GM19372 (cell line): ENCODE measurements at regions not wholly inside any gene's neighbourhood (a gene's known extent, or its start where the extent isn't known, plus 50 kb on each side); places are given as distances from the start of the nearest gene placed in this dataset.

Experiments used
- ATAC-seq: cut with Tn5 transposase; IDR thresholded peaks from one replicate; pipeline ENCODE4 v1.9.1; 2021; ENCODE audit warnings: mild to moderate bottlenecking, low read depth, moderate library complexity; ENCODE audit not compliant: unreplicated experiment

DNA sequence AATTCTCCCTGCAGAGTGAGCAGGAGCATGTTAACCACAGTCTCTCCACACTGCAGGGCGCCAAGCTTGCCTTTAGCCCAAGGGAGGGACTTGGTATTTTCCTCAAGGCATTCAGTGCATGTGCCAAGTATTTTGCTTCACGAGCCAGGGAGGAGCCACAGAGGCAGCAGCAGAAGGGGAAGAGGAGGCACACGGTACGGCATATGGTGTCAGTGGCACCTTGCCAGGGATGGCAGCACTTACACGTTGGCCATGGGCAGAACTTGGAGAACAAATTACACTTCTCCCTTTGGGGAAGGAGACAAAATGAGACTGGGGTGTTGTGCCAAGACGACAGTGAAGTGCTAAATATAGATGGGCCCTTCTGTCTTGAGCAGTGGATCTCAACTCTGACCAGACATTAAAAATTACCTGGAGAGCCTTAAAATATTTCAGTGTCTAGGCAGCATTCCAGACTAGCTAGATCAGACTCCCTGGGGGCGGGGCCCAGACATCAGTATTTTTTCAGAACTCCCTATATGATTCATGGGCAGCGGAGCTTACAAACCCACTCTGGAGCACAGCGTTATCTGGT is 155.8 kb downstream of the DRD1 start:
- ATAC-seq = no peak

DNA sequence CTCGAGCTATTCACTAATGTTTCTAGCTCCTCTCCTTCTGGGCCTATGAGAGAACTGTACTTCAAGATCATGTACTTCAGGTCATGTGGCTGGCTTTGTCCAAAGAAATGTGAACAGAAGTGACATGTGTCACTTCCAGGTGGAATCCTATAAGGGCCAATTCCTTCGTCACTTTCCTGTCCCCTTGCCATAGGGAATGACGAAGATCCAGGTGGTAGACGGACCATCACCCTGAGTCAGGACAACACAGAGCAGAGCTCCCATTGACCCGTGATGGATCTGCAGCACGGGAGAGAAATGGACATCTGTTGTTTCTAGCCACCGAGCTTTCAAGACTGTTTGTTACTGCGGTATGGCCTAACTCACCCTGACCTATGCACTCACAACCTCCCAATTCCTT is 157.0 kb downstream of the DRD1 start:
- no peak for ATAC-seq

DNA sequence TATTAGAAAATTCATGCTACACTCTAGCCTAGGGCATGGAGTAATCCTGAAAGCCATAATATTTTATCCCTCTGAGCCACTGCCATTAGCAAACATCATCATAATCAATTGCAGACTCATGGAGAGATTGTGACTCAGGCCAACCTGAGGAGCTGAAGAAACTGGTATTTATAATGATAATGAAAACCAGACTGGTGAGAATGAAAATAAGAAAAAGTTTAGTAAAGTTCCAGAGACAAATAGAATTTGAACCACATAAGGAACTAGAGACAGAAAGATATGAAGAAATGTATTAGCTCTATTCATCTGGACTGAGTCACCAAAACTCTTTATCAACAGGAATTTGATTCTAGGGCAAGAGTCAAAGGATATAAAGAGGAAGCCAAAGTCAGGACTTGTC is 158.7 kb downstream of the DRD1 start:
- no peak for ATAC-seq

DNA sequence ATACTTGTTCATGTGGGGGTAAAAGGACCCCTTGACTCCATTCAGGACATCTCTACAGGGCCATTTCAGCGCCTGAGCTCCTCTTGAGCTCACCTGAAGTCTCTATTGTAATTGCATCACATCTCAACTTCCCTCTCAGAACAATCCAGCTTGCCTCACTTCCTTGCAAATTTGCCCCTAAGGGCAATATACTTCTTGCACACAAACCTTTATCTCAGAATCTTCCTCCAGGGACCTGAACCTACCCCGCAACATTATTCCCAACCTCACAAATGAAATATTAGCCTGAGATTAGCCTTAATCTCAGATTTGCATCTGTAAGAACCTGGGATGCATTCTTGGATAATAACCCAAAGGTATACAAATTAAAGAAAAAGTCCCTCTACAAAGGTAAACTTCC is 159.2 kb downstream of the DRD1 start:
- ATAC-seq = no peak

DNA sequence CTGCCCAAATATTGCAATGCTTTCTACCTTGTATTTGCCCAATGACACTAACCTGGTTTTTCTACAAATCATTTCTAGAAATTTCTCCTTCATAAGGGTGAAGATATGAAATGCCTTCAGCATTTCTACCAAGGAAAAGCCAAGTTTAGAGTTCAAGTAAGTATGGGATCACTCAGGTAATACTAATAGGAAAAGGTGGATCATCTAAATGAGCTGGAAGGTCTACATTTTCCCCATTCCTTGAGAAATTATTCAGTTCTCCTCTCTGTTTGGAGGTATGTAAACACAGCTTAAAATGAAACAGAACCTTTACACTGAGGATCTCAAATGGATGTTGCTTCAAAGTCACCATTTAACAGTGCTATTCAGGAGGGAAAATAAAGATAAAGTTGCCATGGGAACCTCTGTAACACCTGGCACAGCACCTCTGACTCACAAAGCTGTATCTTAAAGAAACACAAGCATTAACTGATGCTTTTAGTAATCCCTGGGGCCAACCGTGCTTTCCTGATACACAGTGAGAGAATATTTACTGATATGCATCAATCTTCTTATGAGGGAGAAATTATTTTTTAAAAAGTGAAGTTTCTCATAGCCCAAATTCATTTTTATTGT is 161.3 kb downstream of the DRD1 start:
- ATAC-seq = no peak

DNA sequence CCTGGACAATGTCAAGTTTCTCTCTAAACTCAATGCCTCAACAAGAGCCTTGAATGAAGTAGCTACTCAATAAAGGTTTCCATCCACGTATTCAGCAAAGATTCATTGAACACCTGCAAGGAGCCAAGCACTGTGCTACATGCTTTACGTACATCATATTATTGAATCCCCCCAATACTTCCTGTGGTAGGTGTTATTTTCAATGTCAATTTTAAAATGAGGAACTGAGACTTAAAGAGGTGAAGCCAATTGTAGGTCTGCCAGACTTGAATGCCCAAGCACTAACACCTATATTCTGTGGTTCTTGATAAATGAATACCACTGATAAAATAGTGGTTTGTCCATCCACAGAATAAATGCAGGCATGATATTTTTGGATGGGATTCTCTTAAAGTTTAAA is 162.3 kb downstream of the DRD1 start:
- ATAC-seq = peak; percentile 59

DNA sequence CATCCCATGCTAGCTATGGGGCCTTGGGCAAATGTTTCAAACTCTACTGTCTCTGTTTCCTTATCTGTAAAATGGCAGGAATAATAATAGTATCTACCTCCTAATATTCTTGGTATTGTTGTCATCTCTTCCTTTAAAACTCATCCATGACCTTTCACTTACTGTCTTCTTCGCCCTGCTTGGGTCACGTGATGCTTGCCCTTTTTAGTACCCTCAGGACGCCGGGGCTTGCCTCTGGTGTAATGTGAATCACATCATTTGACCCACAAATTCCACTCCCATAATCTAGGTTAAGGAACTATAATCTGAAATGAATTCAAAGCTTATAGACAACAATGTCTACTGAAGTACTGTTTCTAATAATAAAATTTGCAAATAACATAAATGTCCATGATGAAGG is 162.7 kb downstream of the DRD1 start:
- ATAC-seq = no peak

DNA sequence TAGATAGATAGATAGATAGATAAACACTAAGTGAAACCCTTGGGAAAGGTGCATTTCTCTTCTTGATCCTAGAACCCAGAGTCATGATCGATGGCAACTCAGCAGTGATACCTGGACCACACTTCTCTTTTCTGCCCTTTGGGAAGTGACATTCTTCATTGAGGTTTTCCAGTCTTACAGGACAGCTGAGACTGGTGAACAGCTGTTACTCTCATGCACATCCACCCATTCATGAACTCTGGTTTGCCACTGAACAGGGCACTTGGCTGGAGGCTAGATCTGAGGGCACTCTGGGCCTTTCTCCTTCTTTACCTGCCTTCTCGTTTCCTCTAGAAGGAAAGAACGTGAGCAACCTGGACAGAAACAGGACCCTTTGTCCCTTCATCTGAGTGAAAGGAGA is 164.5 kb downstream of the DRD1 start:
- ATAC-seq = no peak

DNA sequence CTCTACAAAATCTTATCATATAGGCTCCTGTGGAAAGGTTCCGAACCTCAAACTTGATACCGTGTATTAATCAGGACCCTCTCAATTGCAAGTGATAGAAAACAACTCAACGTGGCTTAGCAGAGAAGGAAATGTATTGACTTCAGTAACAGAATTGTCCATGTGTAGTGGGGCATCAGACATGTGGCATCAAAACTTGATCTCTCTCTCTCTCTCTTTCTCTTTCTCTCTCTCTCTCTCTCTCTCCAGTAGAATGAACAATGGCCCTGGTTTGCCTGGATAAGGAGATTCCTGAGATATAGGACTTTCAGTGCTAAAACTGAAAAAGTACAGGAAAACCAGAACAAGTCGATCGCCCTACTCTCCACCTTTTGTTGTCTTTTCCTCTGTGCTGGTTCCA is 168.2 kb downstream of the DRD1 start:
- no peak for ATAC-seq

DNA sequence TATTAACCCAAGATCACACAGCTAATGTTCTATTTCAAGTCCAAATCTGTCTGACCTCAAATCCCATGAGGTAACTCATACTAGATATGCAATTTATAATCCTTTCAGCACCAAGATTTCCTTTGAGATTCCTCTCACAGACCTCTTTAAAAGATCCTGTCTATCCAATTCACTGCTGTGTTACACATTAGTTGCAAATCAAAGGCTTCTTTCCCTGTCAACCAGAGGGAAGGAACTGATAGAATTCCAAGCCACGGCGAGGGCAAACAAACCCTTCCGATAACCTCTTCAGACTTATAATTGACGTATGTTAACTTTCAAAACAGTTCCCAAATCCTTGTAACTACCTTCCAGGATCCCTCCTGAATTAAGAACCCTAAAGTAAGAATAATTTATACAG is 168.9 kb downstream of the DRD1 start:
- no peak for ATAC-seq

DNA sequence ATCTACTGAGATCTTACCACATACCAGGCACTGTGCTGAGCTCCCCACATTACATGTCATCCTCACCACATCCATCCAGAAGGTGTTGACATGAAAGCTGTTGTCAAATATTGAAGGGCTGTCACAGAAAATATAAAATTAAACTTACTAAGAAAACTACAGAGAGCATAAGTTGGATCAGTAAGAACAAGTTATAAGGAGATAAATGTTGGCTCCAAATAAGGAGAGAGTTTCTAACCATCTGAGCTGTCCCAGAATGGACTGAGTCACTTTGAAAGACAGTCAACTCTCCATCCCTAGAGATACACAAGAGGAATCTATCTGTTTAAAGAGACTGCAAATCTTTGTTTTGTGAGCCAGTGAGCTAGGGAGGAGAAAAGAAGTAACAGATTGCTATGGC is 169.8 kb downstream of the DRD1 start:
- ATAC-seq = no peak

DNA sequence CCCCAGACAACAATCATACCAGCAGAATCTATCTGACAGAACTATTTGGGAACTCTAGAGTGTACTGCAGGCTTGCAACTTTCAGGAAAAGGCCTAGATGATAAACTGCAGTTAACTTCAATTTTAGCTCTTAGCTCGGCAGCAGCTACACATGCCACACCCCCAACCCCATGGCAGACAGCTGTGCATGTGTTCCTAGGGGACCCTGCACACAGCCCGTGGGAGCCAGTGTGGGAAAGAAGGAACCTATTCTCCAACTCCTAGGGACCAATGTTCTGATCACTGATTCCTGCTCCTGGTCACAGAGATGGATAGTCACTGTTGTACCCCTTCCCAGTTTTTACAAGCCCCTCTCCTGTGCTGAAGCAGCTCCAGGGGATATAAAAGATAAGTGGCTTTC is 179.6 kb downstream of the DRD1 start:
- ATAC-seq = no peak

DNA sequence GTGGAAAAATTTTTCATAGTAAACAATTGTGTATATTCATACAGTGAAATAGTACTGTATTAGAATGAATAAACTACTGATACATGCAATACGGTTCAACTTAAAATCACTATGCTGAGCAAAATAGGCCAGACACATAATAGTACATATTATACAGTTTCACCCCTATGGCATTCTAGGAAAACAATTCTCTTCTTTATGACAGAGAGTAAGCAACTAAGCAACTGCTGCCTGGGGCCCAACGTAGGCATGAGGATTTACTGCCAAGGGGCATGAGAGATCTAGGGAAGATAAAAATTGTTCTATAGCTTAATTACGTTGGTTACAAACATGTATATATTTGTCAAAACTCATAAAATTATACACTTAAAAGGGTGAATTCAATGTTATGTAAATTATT is 180.2 kb downstream of the DRD1 start:
- ATAC-seq = no peak

DNA sequence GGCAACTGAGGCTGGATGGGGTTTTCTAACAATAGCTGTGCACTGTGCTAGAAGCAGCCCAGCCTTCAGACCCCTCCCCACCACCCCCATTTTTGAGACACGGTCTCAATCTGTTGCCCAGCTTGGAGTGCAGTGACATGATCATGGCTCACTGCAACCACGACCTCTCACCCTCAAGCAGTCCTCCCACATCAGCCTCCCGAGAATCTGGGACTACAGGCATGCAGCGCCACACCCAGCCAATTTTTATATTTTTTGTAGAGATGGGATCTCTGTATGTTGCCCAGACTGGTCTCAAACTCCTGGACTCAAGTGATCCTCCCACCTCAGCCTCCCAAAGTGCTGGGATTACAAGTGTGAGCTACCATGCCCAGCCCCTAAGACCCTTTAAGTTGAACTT is 182.5 kb downstream of the DRD1 start:
- ATAC-seq = no peak

DNA sequence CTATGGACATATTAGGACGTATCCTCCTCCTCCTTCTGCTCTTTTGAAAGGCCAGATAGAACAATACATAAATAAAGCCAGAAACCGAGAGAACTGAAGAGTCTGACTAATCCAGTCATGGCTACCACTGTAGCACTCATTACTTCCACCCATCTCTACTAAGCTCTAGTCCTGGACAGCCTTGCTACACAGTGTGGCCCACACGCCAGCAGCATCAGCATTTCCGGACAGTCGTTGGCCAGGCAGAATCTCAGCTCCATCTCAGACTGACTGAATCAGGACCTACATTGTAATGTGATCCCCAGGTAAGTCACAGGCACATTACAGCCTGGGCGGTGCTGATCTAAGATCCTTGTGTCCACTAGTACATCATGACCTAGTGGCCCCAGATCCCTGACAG is 182.9 kb downstream of the DRD1 start:
- ATAC-seq = no peak

DNA sequence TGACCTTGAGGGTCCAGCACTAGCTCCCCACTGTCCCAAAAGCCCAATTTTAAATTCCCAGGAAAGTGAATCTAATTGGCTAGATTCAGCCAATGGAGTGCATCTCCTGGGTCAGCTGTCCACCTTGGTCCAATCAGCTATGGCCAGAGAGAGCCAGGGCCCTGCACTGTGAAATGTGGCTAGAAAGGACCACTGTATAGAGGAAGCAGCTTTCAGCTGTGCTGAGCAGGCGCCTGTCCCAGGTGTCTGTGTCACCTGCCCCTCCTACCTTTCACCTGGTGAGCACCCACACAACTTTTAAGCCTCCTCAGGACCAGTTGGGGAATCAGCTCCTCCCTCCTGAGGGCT is 186.2 kb downstream of the DRD1 start:
- no peak for ATAC-seq

DNA sequence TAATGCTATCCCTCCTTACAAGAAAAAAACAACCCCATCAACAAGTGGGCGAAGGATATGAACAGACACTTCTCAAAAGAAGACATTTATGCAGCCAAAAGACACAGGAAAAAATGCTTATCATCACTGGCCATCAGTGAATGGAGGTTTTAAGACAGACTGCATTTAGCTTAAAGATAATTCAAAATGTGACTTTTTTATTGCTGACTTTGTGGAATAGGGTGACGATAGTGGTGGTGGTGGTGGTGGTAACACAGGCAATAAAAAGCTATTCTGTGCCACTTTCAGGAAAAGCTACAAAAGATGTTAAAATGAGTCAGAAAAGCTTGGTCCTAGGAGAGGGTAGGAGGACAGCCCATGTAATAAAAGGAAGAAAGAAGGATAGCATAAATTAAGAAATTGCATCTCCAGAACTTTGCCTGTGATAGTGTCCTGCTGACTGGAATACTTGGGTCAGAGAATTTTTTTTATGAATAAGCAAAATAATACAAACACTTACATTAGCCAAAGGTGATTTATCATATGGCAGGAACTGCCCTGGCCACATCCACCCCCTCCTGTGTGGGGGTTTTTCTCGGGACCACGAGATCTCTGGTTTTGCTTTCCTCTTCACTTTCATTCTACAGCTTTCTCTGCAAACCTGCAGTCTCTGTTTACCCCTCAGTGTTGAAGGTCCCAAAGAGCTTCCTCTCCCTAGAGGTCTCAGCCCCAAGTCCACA is 186.7 kb downstream of the DRD1 start:
- ATAC-seq = no peak

DNA sequence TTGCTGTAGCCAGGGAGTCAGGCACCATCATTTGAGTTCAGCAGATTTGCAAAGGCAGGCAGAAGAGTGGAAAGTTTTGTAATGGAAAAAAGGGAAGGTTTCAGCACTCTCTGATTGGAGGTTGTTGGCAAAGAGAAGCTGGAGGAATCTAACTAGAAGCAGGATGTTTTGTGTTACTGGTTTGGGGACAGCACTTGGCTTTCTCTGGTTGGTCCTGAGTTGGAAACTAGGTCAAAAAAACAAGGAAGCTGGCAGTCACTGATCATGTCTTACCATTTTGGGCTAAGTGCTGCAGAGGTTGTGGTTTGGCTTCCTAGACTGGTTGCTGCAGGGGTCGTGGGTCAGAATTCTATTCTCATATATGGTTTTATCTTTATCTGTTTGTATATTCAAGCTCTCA is 189.8 kb downstream of the DRD1 start:
- no peak for ATAC-seq

DNA sequence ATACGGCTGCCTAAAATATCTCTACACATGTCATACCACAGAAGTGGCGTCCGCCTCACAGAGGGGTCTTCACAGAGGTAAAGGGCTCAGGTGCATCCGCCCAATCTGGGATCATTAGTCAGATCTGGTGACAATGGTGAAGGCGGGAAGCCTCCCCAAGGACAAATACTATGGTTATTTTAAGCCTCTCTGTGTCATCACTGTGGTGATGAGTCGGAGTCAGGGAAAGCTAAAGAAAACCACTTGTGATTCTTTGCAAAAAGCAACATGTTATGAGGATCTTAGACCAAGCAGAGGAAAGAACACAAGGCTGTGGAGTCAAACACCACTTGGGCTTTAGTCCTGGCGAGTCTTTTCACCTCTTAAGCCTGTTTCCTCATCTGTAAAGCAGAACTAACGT is 190.4 kb downstream of the DRD1 start:
- ATAC-seq = no peak

DNA sequence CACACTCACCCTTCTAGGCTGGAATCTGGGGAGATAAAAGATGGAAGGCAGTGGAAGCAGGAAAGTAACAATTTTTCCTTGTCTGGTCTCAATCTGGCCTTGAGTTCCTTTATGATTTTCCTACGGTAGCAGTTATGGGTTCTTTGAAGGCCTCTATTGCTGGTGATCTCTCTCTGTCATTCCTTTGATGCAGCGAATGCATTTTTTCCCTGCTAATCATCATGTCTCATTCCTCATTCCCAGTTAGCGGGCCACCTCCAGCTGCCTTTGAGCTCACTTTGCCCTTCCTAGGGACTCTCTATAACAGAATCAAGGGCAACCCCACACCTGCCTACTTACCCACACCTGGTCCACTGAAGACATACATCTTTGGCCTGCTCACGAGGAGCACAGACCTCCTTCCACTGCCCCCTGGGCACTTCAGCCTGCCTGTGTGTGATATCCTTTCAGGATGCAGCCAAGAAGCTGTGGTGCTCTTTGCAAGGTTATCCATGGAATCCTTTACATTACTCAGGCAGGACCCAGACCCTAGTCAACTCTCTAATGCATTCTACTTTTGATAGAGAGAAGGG is 191.7 kb downstream of the DRD1 start:
- ATAC-seq = no peak

DNA sequence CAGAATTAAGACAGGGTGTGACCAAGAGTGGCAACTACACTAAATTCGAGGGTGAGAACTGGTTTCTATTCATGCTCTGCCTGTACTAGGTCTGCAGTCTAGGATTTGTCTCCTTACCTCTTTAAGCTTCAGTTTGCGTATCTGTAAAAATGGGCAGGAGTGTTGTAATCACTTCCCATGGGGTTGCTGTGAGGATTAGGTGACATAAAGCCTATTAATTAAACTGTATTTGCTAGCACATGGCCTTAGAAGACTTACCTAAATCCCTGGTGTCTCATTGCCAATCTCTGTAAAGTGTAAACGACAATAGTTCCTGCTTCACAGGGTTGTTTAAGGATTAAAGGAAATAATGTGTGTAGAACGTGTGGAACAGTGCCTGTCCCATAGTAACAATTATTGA is 193.6 kb downstream of the DRD1 start:
- no peak for ATAC-seq

DNA sequence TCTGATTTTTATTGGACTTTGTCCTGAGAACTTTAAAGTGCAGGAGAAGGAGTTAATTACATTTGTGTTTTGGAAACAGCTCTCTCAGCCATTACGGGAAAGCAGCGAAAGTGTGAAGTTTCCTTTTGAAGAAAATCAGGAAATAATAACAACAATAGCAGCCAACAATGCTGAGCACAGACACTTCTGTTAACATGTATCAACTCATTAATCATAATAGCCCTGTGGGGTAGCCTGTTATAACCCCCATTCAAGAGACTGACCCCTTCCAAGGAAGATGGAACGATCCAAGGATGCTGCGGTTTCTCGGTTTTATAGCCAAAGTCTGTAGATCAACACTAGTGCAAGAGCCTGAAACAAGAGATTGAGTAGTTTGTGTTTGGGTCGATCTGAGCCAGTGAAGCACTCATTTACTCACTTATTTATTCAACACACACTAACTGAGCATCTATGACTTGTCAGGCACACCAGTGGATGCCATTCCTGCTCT is 195.5 kb downstream of the DRD1 start:
- no peak for ATAC-seq
